HEK293T (cell line): ENCODE measurements at regions not wholly inside any gene's neighbourhood (a gene's known extent, or its start where the extent isn't known, plus 50 kb on each side); places are given as distances from the start of the nearest gene placed in this dataset.
"Not testable (repeated sequence)": the region's sequence is repeated elsewhere in the genome, so short reads cannot be mapped to it uniquely, and the experiment has no call there.

Experiments used
- ARNT ChIP-seq: fragments of 450-650 bp; IDR thresholded peaks from 2 replicates; pipeline ENCODE4 v1.6.1; 2017; ENCODE audit warnings: mild to moderate bottlenecking
- HDGF ChIP-seq: fragments of 450-650 bp; IDR thresholded peaks from 2 replicates; pipeline ENCODE4 v1.6.1; 2017; ENCODE audit warnings: antibody characterized with exemption, borderline replicate concordance
- ZNF384 ChIP-seq: fragments of 450-650 bp; IDR thresholded peaks from 2 replicates; pipeline ENCODE4 v1.6.1; 2016

DNA sequence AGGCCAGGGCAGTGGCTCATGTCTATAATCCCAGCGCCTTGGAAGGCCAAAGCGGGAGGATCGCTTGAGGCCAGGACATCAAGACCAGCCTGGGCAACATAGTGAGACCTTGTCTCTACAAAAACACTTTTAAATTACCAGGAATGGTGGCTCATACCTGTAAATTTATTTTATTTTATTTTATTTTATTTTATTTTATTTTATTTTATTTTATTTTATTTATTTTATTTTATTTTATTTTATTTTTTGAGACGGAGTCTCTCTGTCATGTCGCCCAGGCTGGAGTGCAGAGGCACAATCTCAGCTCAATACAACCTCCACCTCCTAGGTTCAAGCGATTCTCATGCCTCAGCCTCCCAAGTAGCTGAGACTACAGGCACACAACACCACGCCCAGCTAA is 152.1 kb upstream of the AUTS2 start:
- TF ChIP-seq ZNF384, HDGF, ARNT: not testable (repeated sequence)
